Gastrocnemius medialis (tissue), 4 donors: ENCODE measurements at regions not wholly inside any gene's neighbourhood (a gene's known extent, or its start where the extent isn't known, plus 50 kb on each side); places are given as distances from the start of the nearest gene placed in this dataset.

Experiments
- CTCF ChIP-seq, 5 experiments: fragments of 450-650 bp in 3 of 5; fragments of 200-600 bp in 2 of 5; sonication (generic) in 2 of 5; IDR thresholded peaks in 4 of 5; conservative IDR thresholded peaks in 1 of 5; 1 replicate in 4 of 5; 2 replicates in 1 of 5; pipeline ENCODE4 v1.5.1; 2016 to 2019; ENCODE audit warnings: antibody characterized with exemption in 5 of 5, mild to moderate bottlenecking in 3 of 5, moderate library complexity in 3 of 5
- POLR2A ChIP-seq, 2 donors: fragments of 450-650 bp; IDR thresholded peaks; one replicate each; pipeline ENCODE4 v1.6.1; 2017; ENCODE audit warnings: antibody characterized with exemption in 2 of 2, mild to moderate bottlenecking in 2 of 2, moderate library complexity in 2 of 2

GRCh38 chr20:17845701-17846475 is 122.7 kb downstream of the SNX5 start:
- TF ChIP-seq CTCF (IDR thresholded peaks at IDR 0.05 in 4 of 5, conservative IDR thresholded peaks at IDR 0.05 in 1 of 5) (no peak), POLR2A (IDR thresholded peaks at IDR 0.05) (no peak)
